Astrocyte of the spinal cord (primary cell): ENCODE measurements at regions not wholly inside any gene's neighbourhood (a gene's known extent, or its start where the extent isn't known, plus 50 kb on each side); places are given as distances from the start of the nearest gene placed in this dataset.

Source experiments
- DNase-seq: peaks from one replicate; pipeline ENCODE4 v3.0.0; 2011; ENCODE audit warnings: low read depth, low spot score
- H3K4me3 ChIP-seq: 2 replicates; pipeline ENCODE4 v1.5.1; 2011; ENCODE audit warnings: low read depth, mild to moderate bottlenecking, low read length, moderate library complexity
- CTCF ChIP-seq: IDR thresholded peaks from 2 replicates; pipeline ENCODE4 v1.5.1; 2012; ENCODE audit warnings: low read depth, mild to moderate bottlenecking, low read length, inconsistent platforms
- in situ Hi-C: cut with HindIII; loops from 2 replicates; pipeline ENCODE4 v1.10.0; 2017; ENCODE audit warnings: low sequenced_read_pairs

GRCh38 chr22:48957987-48958321 lies 869.7 kb downstream of the BRD1 start:
- DNase-seq: no peak
- H3K4me3 ChIP-seq: no peak overlapping the region
- TF ChIP-seq CTCF: no peak
- in situ Hi-C loops: no loop called here

GRCh38 chr22:48957311-48957986 lies 870.2 kb downstream of the BRD1 start:
- TF ChIP-seq CTCF: no peak
- in situ Hi-C loops: no loop called here
- DNase-seq: no peak
- no peak overlapping the region for H3K4me3 ChIP-seq

GRCh38 chr22:48955351-48956311 lies 872.0 kb downstream of the BRD1 start:
- DNase-seq: no peak
- in situ Hi-C loops: no loop called here
- TF ChIP-seq CTCF: no peak
- H3K4me3 ChIP-seq: no peak overlapping the region

DNA sequence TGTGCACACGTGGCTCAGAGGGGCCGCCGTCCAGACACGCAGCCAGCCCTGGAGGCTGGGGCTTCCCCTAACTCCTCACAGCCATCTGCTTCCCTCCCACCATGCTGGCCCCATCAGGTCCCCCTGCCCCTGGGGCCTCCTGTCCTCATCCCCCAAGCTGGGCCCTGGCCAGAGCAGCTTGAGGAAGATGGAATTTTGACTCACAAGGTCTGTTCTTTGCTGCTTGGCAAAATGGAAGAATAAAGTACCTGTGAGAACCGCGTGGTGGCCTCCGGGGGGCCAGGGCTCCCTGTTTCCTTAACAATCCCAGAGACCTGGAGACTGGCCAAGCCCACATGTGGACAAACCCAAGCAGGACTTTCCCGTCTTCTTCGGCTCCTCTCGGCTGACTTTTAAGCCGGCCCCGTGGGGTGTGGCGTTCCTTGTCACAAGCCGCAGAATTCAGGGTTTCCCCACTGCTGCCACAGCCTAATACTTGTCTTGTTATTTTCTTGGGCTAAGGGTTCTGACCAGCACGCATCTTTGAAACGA lies 872.8 kb downstream of the BRD1 start:
- H3K4me3 ChIP-seq: no peak overlapping the region
- no peak for TF ChIP-seq CTCF
- DNase-seq: no peak
- in situ Hi-C loops: no loop called here

- in situ Hi-C loops: no loop called here
- TF ChIP-seq CTCF: no peak
- DNase-seq: no peak
- H3K4me3 ChIP-seq: no peak overlapping the region
Measured at GRCh38 chr22:48953830-48954229, 873.8 kb downstream of the BRD1 start.

- in situ Hi-C loops: no loop called here
- no peak for TF ChIP-seq CTCF
- H3K4me3 ChIP-seq: no peak overlapping the region
- no peak for DNase-seq
Measured at GRCh38 chr22:48953103-48953720, 874.5 kb downstream of the BRD1 start.
